ENCODE measurements at regions not wholly inside any gene's neighbourhood (a gene's known extent, or its start where the extent isn't known, plus 50 kb on each side); places are given as distances from the start of the nearest gene placed in this dataset.
A peak's percentile ranks its signal among the peaks of the same experiment; 100 is the strongest.

DNA sequence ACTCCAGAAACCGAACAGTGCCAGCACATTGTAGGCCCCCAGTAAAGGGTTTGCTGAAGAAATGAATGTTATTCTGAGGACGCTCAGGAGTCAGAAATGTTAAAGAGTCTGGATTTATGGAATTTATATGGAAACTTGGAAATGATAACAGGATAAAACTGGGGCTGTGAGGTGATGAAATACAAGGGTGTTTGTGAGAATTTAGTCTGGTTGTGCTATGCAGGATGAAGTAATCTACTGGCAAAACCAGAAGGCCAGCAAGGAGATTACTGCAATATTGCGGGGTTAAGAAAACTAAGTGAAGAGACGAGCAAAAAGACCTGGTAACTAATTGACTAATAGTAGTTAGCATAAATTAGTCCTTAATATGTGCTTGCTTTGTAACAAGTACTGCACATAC is 467.8 kb downstream of the ZEB2 start (continued):
- TF ChIP-seq, protein P1, sequence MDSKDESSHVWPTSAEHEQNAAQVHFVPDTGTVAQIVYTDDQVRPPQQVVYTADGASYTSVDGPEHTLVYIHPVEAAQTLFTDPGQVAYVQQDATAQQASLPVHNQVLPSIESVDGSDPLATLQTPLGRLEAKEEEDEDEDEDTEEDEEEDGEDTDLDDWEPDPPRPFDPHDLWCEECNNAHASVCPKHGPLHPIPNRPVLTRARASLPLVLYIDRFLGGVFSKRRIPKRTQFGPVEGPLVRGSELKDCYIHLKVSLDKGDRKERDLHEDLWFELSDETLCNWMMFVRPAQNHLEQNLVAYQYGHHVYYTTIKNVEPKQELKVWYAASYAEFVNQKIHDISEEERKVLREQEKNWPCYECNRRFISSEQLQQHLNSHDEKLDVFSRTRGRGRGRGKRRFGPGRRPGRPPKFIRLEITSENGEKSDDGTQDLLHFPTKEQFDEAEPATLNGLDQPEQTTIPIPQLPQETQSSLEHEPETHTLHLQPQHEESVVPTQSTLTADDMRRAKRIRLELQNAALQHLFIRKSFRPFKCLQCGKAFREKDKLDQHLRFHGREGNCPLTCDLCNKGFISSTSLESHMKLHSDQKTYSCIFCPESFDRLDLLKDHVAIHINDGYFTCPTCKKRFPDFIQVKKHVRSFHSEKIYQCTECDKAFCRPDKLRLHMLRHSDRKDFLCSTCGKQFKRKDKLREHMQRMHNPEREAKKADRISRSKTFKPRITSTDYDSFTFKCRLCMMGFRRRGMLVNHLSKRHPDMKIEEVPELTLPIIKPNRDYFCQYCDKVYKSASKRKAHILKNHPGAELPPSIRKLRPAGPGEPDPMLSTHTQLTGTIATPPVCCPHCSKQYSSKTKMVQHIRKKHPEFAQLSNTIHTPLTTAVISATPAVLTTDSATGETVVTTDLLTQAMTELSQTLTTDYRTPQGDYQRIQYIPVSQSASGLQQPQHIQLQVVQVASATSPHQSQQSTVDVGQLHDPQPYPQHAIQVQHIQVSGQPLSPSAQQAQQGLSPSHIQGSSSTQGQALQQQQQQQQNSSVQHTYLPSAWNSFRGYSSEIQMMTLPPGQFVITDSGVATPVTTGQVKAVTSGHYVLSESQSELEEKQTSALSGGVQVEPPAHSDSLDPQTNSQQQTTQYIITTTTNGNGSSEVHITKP (IDR thresholded peaks at IDR 0.05; ENCODE audit: partially characterized antibody): no peak

- ATAC-seq: no peak
- in situ Hi-C loops (cut with MboI): no loop called here
- peak overlapping the region; percentile 52 for H2AFZ ChIP-seq (ENCODE audit: low read depth, low read length)
- ChIA-PET CTCF (ENCODE audit: low intra/inter-chr PET ratio) (no interaction called here), POLR2A (interaction anchor here (1.4 kb wide), 1 partner anchor 16 kb away, joined by 4 read pairs; no protein-coding TSS in a partner anchor)
- no peaks in the 10 kb centered on the region for H3K79me2 ChIP-seq (ENCODE audit: control insufficient read depth, insufficient read depth, low read length)
- no peak overlapping the region for H3K4me2 ChIP-seq (ENCODE audit: insufficient read depth, low read length)
- H4K20me1 ChIP-seq (replicated peaks; ENCODE audit: control insufficient read depth, insufficient read depth, low read length): no peaks in the 10 kb centered on the region
- H3K27me3 ChIP-seq (ENCODE audit: control insufficient read depth in 2 of 2, insufficient read depth in 2 of 2, low read length in 2 of 2): no peaks in the 10 kb centered on the region
- H3K9me3 ChIP-seq (replicated peaks; ENCODE audit: control insufficient read depth, insufficient read depth, low read depth, low read length): no peaks in the 10 kb centered on the region
- H3K9me1 ChIP-seq (ENCODE audit: control insufficient read depth, insufficient read depth, low read length): no peaks in the 10 kb centered on the region
- BruUV-seq (replicated peaks): no TSS peak
- no peak overlapping the region for H3K27ac ChIP-seq (ENCODE audit: extremely low read depth, low read depth, low read length)
- H3K9ac ChIP-seq (ENCODE audit: insufficient read depth in 1 of 2, low read depth in 2 of 2, low read length in 2 of 2): no peak overlapping the region
- no peaks in the 10 kb centered on the region for H3K36me3 ChIP-seq (ENCODE audit: control insufficient read depth, insufficient read depth, low read length)
- no peak overlapping the region for H3K4me3 ChIP-seq
- intact Hi-C loops (cut with micrococcal nuclease): no loop called here
- 26% methylated on average over 3 of the region's 3 CpGs for WGBS (ENCODE audit: insufficient coverage, low coverage, missing lambda C conversion rate)
- peaks cover 0 to 12% of the 10 kb centered on the region in 2 experiments; a peak in 2 of 5 replicates for H3K4me1 ChIP-seq (replicated peaks in 1 of 2; ENCODE audit: control insufficient read depth in 2 of 2, insufficient read depth in 2 of 2, low read length in 2 of 2)
- no peak for FAIRE-seq
- TF ChIP-seq PHF20 (IDR thresholded peaks at IDR 0.05; ENCODE audit: partially characterized antibody): no peak
- no peak for TF ChIP-seq ZBTB17 (CRISPR knock-in tag; IDR thresholded peaks at IDR 0.05)
- no peak for TF ChIP-seq HES1 (IDR thresholded peaks at IDR 0.05; ENCODE audit: low read depth)
- DNase-seq (ENCODE audit: extremely low read depth in 1 of 4, low spot score in 3 of 4): no peak
Measured at GRCh38 chr2:144049137-144049536, 470.8 kb downstream of the ZEB2 start.
